ENCODE measurements at regions not wholly inside any gene's neighbourhood (a gene's known extent, or its start where the extent isn't known, plus 50 kb on each side); places are given as distances from the start of the nearest gene placed in this dataset.

- TF ChIP-seq NFYB (CRISPR knock-in tag; IDR thresholded peaks at IDR 0.05), result no peak
- TF ChIP-seq NR1H2 (CRISPR knock-in tag; IDR thresholded peaks at IDR 0.05; ENCODE audit: borderline replicate concordance, low read depth), result no peak
- TF ChIP-seq MYC (CRISPR knock-in tag; IDR thresholded peaks at IDR 0.05; ENCODE audit: borderline replicate concordance), result no peak
- no peak for TF ChIP-seq ZZZ3 (CRISPR knock-in tag; IDR thresholded peaks at IDR 0.05; ENCODE audit: borderline replicate concordance)
- TF ChIP-seq SIN3B (IDR thresholded peaks at IDR 0.05; ENCODE audit: low read length), result no peak
- no peak for TF ChIP-seq CTCF (CRISPR knock-in tag; IDR thresholded peaks at IDR 0.05)
- TF ChIP-seq PBX2 (CRISPR knock-in tag; IDR thresholded peaks at IDR 0.05), result no peak
- TF ChIP-seq MTA3 (CRISPR knock-in tag; IDR thresholded peaks at IDR 0.05), result no peak
- no peak for TF ChIP-seq MAZ (IDR thresholded peaks at IDR 0.05; ENCODE audit: borderline replicate concordance, low read depth, low read length)
- no peak for TF ChIP-seq MAZ (CRISPR knock-in tag; IDR thresholded peaks at IDR 0.05; ENCODE audit: low read depth)
- TF ChIP-seq CEBPZ (IDR thresholded peaks at IDR 0.05; ENCODE audit: low read length), result no peak
These were observed 96.3 kb upstream of the FNDC3A start for GRCh38 chr13:48879432-48879831.

Data from HepG2 (cell line).